ENCODE measurements at regions not wholly inside any gene's neighbourhood (a gene's known extent, or its start where the extent isn't known, plus 50 kb on each side); places are given as distances from the start of the nearest gene placed in this dataset.

- Mint-ChIP-seq H3K27ac (no peak overlapping the region), H3K4me1 (peaks cover 0 to 15% (median 4%) of the 10 kb centered on the region in 4 donors), H3K27me3 (peaks cover 0 to 45% (median 14%) of the 10 kb centered on the region in 5 donors), H3K36me3 (no peaks in the 10 kb centered on the region), H3K4me3 (no peak overlapping the region), H3K9me3 (no peaks in the 10 kb centered on the region)
- POLR2A ChIA-PET: no interaction called here
- no peak for ATAC-seq
- DNase-seq: no peak
Measured at GRCh38 chr22:48147831-48148230, 1385.4 kb downstream of the TBC1D22A start.

GRCh38 chr22:48147404-48147803 is 1385.0 kb downstream of the TBC1D22A start:
- peaks cover 0 to 46% (median 14%) of the 10 kb centered on the region in 5 donors for H3K27me3 Mint-ChIP-seq
- H3K27ac Mint-ChIP-seq: no peak overlapping the region
- no peaks in the 10 kb centered on the region for H3K36me3 Mint-ChIP-seq
- no peaks in the 10 kb centered on the region for H3K9me3 Mint-ChIP-seq
- POLR2A ChIA-PET: no interaction called here
- peaks cover 0 to 15% (median 4%) of the 10 kb centered on the region in 4 donors for H3K4me1 Mint-ChIP-seq
- no peak for ATAC-seq
- no peak overlapping the region for H3K4me3 Mint-ChIP-seq
- no peak for DNase-seq

GRCh38 chr22:48146426-48146825 is 1384.0 kb downstream of the TBC1D22A start:
- H3K4me1 Mint-ChIP-seq: peaks cover 0 to 11% (median 4%) of the 10 kb centered on the region in 4 donors
- peaks cover 0 to 46% (median 14%) of the 10 kb centered on the region in 5 donors for H3K27me3 Mint-ChIP-seq
- no peak overlapping the region for H3K4me3 Mint-ChIP-seq
- no peaks in the 10 kb centered on the region for H3K36me3 Mint-ChIP-seq
- DNase-seq: no peak
- H3K9me3 Mint-ChIP-seq: no peaks in the 10 kb centered on the region
- H3K27ac Mint-ChIP-seq: no peak overlapping the region
- no peak for ATAC-seq
- POLR2A ChIA-PET: no interaction called here

- Mint-ChIP-seq H3K9me3 (no peaks in the 10 kb centered on the region), H3K4me3 (no peak overlapping the region), H3K27me3 (peaks cover 0 to 46% (median 14%) of the 10 kb centered on the region in 5 donors), H3K27ac (no peak overlapping the region), H3K4me1 (peaks cover 0 to 11% (median 4%) of the 10 kb centered on the region in 4 donors), H3K36me3 (no peaks in the 10 kb centered on the region)
- DNase-seq (no peak), ATAC-seq (no peak)
- POLR2A ChIA-PET: no interaction called here
Measured at GRCh38 chr22:48145738-48146137, 1383.3 kb downstream of the TBC1D22A start.

GRCh38 chr22:48144318-48144717 is 1381.9 kb downstream of the TBC1D22A start:
- Mint-ChIP-seq H3K4me3 (no peak overlapping the region), H3K36me3 (no peaks in the 10 kb centered on the region)

GRCh38 chr22:48143856-48144255 is 1381.4 kb downstream of the TBC1D22A start:
- no peaks in the 10 kb centered on the region for H3K9me3 Mint-ChIP-seq
- no peak overlapping the region for H3K4me3 Mint-ChIP-seq
- peaks cover 0 to 17% (median 10%) of the 10 kb centered on the region in 4 donors for H3K4me1 Mint-ChIP-seq
- DNase-seq: no peak
- H3K36me3 Mint-ChIP-seq: no peaks in the 10 kb centered on the region
- H3K27ac Mint-ChIP-seq: no peak overlapping the region
- H3K27me3 Mint-ChIP-seq: peaks cover 0 to 46% (median 14%) of the 10 kb centered on the region in 5 donors
- ATAC-seq: no peak
- POLR2A ChIA-PET: no interaction called here

More at GRCh38 chr22:48144318-48144717, 1381.9 kb downstream of the TBC1D22A start:
- DNase-seq (no peak), ATAC-seq (no peak)
- H3K9me3 Mint-ChIP-seq: no peaks in the 10 kb centered on the region
- POLR2A ChIA-PET: no interaction called here
- H3K4me1 Mint-ChIP-seq: peaks cover 0 to 13% (median 5%) of the 10 kb centered on the region in 4 donors
- H3K27ac Mint-ChIP-seq: no peak overlapping the region
- peaks cover 0 to 46% (median 14%) of the 10 kb centered on the region in 5 donors for H3K27me3 Mint-ChIP-seq

GRCh38 chr22:48142388-48142787 is 1379.9 kb downstream of the TBC1D22A start:
- POLR2A ChIA-PET: no interaction called here
- ATAC-seq: no peak

GRCh38 chr22:48141301-48141700 is 1378.9 kb downstream of the TBC1D22A start:
- peaks cover 0 to 36% (median 12%) of the 10 kb centered on the region in 5 donors for H3K27me3 Mint-ChIP-seq
- no peak overlapping the region for H3K27ac Mint-ChIP-seq
- no peak for DNase-seq
- ATAC-seq: no peak
- no peaks in the 10 kb centered on the region for H3K36me3 Mint-ChIP-seq
- H3K4me3 Mint-ChIP-seq: no peak overlapping the region
- peaks cover 2 to 23% (median 14%) of the 10 kb centered on the region in 4 donors for H3K4me1 Mint-ChIP-seq
- POLR2A ChIA-PET: no interaction called here
- no peaks in the 10 kb centered on the region for H3K9me3 Mint-ChIP-seq

More at GRCh38 chr22:48142388-48142787, 1379.9 kb downstream of the TBC1D22A start:
- Mint-ChIP-seq H3K36me3 (no peaks in the 10 kb centered on the region), H3K27me3 (peaks cover 0 to 45% (median 14%) of the 10 kb centered on the region in 5 donors), H3K27ac (no peak overlapping the region), H3K4me1 (peaks cover 2 to 23% (median 14%) of the 10 kb centered on the region in 4 donors), H3K9me3 (no peaks in the 10 kb centered on the region), H3K4me3 (no peak overlapping the region)
- DNase-seq: no peak

GRCh38 chr22:48140261-48140813 is 1377.9 kb downstream of the TBC1D22A start:
- no peak overlapping the region for H3K4me3 Mint-ChIP-seq
- peaks cover 0 to 26% (median 12%) of the 10 kb centered on the region in 5 donors for H3K27me3 Mint-ChIP-seq
- H3K9me3 Mint-ChIP-seq: no peaks in the 10 kb centered on the region
- ATAC-seq (no peak), DNase-seq (no peak)
- H3K27ac Mint-ChIP-seq: no peak overlapping the region
- H3K36me3 Mint-ChIP-seq: no peaks in the 10 kb centered on the region
- peaks cover 2 to 17% (median 11%) of the 10 kb centered on the region in 4 donors for H3K4me1 Mint-ChIP-seq
- POLR2A ChIA-PET: no interaction called here

- peaks cover 0 to 21% (median 10%) of the 10 kb centered on the region in 5 donors for H3K27me3 Mint-ChIP-seq
- no peak for DNase-seq
- H3K36me3 Mint-ChIP-seq: no peaks in the 10 kb centered on the region
- POLR2A ChIA-PET: no interaction called here
- no peak overlapping the region for H3K4me3 Mint-ChIP-seq
- no peaks in the 10 kb centered on the region for H3K9me3 Mint-ChIP-seq
- no peak for ATAC-seq
- H3K4me1 Mint-ChIP-seq: peaks cover 2 to 12% (median 11%) of the 10 kb centered on the region in 4 donors
- no peak overlapping the region for H3K27ac Mint-ChIP-seq
Measured at GRCh38 chr22:48139776-48140175, 1377.3 kb downstream of the TBC1D22A start.

- H3K4me1 Mint-ChIP-seq: peaks cover 2 to 12% (median 11%) of the 10 kb centered on the region in 4 donors
- POLR2A ChIA-PET: no interaction called here
- H3K27ac Mint-ChIP-seq: no peak overlapping the region
- H3K27me3 Mint-ChIP-seq: peaks cover 0 to 12% (median 3%) of the 10 kb centered on the region in 5 donors
- H3K4me3 Mint-ChIP-seq: no peak overlapping the region
- DNase-seq (no peak), ATAC-seq (peak in 1 of 2 donors; percentile 12)
- peaks cover 0 to 4% (median 0%) of the 10 kb centered on the region in 3 donors for H3K36me3 Mint-ChIP-seq
- peaks cover 0 to 7% (median 0%) of the 10 kb centered on the region in 9 donors for H3K9me3 Mint-ChIP-seq
Measured at GRCh38 chr22:48138855-48139254, 1376.4 kb downstream of the TBC1D22A start.

- POLR2A ChIA-PET: no interaction called here
- Mint-ChIP-seq H3K27ac (no peak overlapping the region), H3K27me3 (peaks cover 0 to 7% (median 3%) of the 10 kb centered on the region in 5 donors)
Measured at GRCh38 chr22:48138427-48138826, 1376.0 kb downstream of the TBC1D22A start.

GRCh38 chr22:48137640-48138039 is 1375.2 kb downstream of the TBC1D22A start:
- Mint-ChIP-seq H3K36me3 (peaks cover 0 to 4% (median 0%) of the 10 kb centered on the region in 3 donors), H3K9me3 (peaks cover 0 to 7% (median 0%) of the 10 kb centered on the region in 9 donors), H3K27me3 (peaks cover 0 to 4% (median under 1%) of the 10 kb centered on the region in 5 donors), H3K4me3 (no peak overlapping the region), H3K4me1 (peaks cover 2 to 12% (median 11%) of the 10 kb centered on the region in 4 donors), H3K27ac (peak overlapping the region in 1 of 10 donors; percentile 37)
- POLR2A ChIA-PET: no interaction called here
- no peak for DNase-seq
- no peak for ATAC-seq

More at GRCh38 chr22:48138427-48138826, 1376.0 kb downstream of the TBC1D22A start:
- Mint-ChIP-seq H3K4me1 (peaks cover 2 to 12% (median 11%) of the 10 kb centered on the region in 4 donors), H3K4me3 (no peak overlapping the region), H3K9me3 (peaks cover 0 to 7% (median 0%) of the 10 kb centered on the region in 9 donors), H3K36me3 (peaks cover 0 to 4% (median 0%) of the 10 kb centered on the region in 3 donors)
- no peak for ATAC-seq
- DNase-seq: no peak

Data from naive thymus-derived CD8-positive, alpha-beta T cell (primary cell).